ENCODE measurements at regions not wholly inside any gene's neighbourhood (a gene's known extent, or its start where the extent isn't known, plus 50 kb on each side); places are given as distances from the start of the nearest gene placed in this dataset.
"Not testable (repeated sequence)": the region's sequence is repeated elsewhere in the genome, so short reads cannot be mapped to it uniquely, and the experiment has no call there.

- H3K27ac ChIP-seq, result no peak overlapping the region
- no peak for TF ChIP-seq CTCF (conservative IDR thresholded peaks at IDR 0.05; ENCODE audit: low read depth)
- no peak for DNase-seq (ENCODE audit: low spot score)
- ChIA-PET CTCF (interaction anchor here (0.6 kb wide), 1 partner anchor 777 kb away, joined by 3 read pairs; no protein-coding TSS in a partner anchor), POLR2A (ENCODE audit: low non-redundant PET) (no interaction called here)
Measured at GRCh38 chr5:152595405-152595804, 190.3 kb upstream of the NMUR2 start.

GRCh38 chr5:152599096-152599495, 194.0 kb upstream of the NMUR2 start:
- no peak for DNase-seq (ENCODE audit: low spot score)
- CTCF ChIA-PET, result no interaction called here
- H3K27ac ChIP-seq, result no peak overlapping the region
- TF ChIP-seq CTCF (conservative IDR thresholded peaks at IDR 0.05; ENCODE audit: low read depth), result no peak
- POLR2A ChIA-PET (ENCODE audit: low non-redundant PET), result no interaction called here

GRCh38 chr5:152601806-152602732, 197.0 kb upstream of the NMUR2 start:
- TF ChIP-seq CTCF (conservative IDR thresholded peaks at IDR 0.05; ENCODE audit: low read depth), result no peak
- no peak for DNase-seq (ENCODE audit: low spot score)
- ChIA-PET POLR2A (ENCODE audit: low non-redundant PET) (no interaction called here), CTCF (no interaction called here)
- no peak overlapping the region for H3K27ac ChIP-seq

- H3K27ac ChIP-seq; DNase-seq (ENCODE audit: low spot score): not testable (repeated sequence)
Measured at GRCh38 chr5:152606050-152606449, 201.0 kb upstream of the NMUR2 start.

GRCh38 chr5:152606776-152607364, 201.8 kb upstream of the NMUR2 start:
- no peak for DNase-seq (ENCODE audit: low spot score)
- ChIA-PET CTCF (no interaction called here), POLR2A (ENCODE audit: low non-redundant PET) (no interaction called here)
- H3K27ac ChIP-seq, result no peak overlapping the region
- TF ChIP-seq CTCF (conservative IDR thresholded peaks at IDR 0.05; ENCODE audit: low read depth), result no peak

More at GRCh38 chr5:152606050-152606449, 201.0 kb upstream of the NMUR2 start:
- POLR2A ChIA-PET (ENCODE audit: low non-redundant PET), result not testable (repeated sequence)
- CTCF ChIA-PET, result interaction anchor here (0.7 kb wide), 1 partner anchor 1002 kb away, joined by 4 read pairs; no protein-coding TSS in a partner anchor

GRCh38 chr5:152607401-152608160, 202.5 kb upstream of the NMUR2 start:
- no peak for DNase-seq (ENCODE audit: low spot score)
- CTCF ChIA-PET, result no interaction called here
- no peak for TF ChIP-seq CTCF (conservative IDR thresholded peaks at IDR 0.05; ENCODE audit: low read depth)
- no peak overlapping the region for H3K27ac ChIP-seq
- POLR2A ChIA-PET (ENCODE audit: low non-redundant PET), result no interaction called here

Measured in RWPE1 (cell line).